BE2C (cell line): ENCODE measurements at regions not wholly inside any gene's neighbourhood (a gene's known extent, or its start where the extent isn't known, plus 50 kb on each side); places are given as distances from the start of the nearest gene placed in this dataset.
A peak's percentile ranks its signal among the peaks of the same experiment; 100 is the strongest.
"Not testable (repeated sequence)": the region's sequence is repeated elsewhere in the genome, so short reads cannot be mapped to it uniquely, and the experiment has no call there.

ENCODE experiments used
- DNase-seq: peaks from one replicate; pipeline ENCODE4 v3.0.0-alpha.2; 2020
- H3K27me3 ChIP-seq: fragments of 250-450 bp; sonication (Bioruptor Pico); 2 replicates; pipeline ENCODE4 v1.5.1; 2020; ENCODE audit warnings: mild to moderate bottlenecking
- H3K36me3 ChIP-seq: fragments of 250-450 bp; sonication (Bioruptor Pico); 2 replicates; pipeline ENCODE4 v1.5.1; 2020; ENCODE audit warnings: mild to moderate bottlenecking
- H3K4me1 ChIP-seq: fragments of 250-450 bp; sonication (Bioruptor Pico); 2 replicates; pipeline ENCODE4 v1.5.1; 2020
- H3K4me3 ChIP-seq: 2 replicates; pipeline ENCODE4 v1.5.1; 2011; ENCODE audit warnings: low read depth, low read length
- H3K9me3 ChIP-seq: fragments of 250-450 bp; sonication (Bioruptor Pico); 2 replicates; pipeline ENCODE4 v1.5.1; 2020
- CTCF ChIP-seq: IDR thresholded peaks from 2 replicates; pipeline ENCODE4 v1.5.1; 2012; ENCODE audit warnings: mild to moderate bottlenecking, low read depth, low read length

- Histone ChIP-seq H3K36me3 (no peaks in the 10 kb centered on the region), H3K4me1 (no peaks in the 10 kb centered on the region), H3K9me3 (no peaks in the 10 kb centered on the region), H3K27me3 (no peaks in the 10 kb centered on the region), H3K4me3 (no peak overlapping the region)
- DNase-seq, result no peak
- no peak for TF ChIP-seq CTCF
Measured at GRCh38 chr5:103990064-103990463, 427.5 kb upstream of the NUDT12 start.

GRCh38 chr5:103981592-103981991 is 419.0 kb upstream of the NUDT12 start:
- no peaks in the 10 kb centered on the region for H3K9me3 ChIP-seq
- H3K36me3 ChIP-seq, result no peaks in the 10 kb centered on the region
- DNase-seq, result no peak
- no peaks in the 10 kb centered on the region for H3K4me1 ChIP-seq
- H3K4me3 ChIP-seq, result no peak overlapping the region
- no peak for TF ChIP-seq CTCF
- H3K27me3 ChIP-seq, result no peaks in the 10 kb centered on the region

- no peaks in the 10 kb centered on the region for H3K36me3 ChIP-seq
- peak; percentile 49 for TF ChIP-seq CTCF
- H3K9me3 ChIP-seq, result no peaks in the 10 kb centered on the region
- no peaks in the 10 kb centered on the region for H3K4me1 ChIP-seq
- DNase-seq, result no peak
- no peaks in the 10 kb centered on the region for H3K27me3 ChIP-seq
- H3K4me3 ChIP-seq, result no peak overlapping the region
Measured at GRCh38 chr5:103973669-103974068, 411.1 kb upstream of the NUDT12 start.

- not testable (repeated sequence) for H3K4me3 ChIP-seq, H3K36me3 ChIP-seq, H3K9me3 ChIP-seq, H3K4me1 ChIP-seq, H3K27me3 ChIP-seq, DNase-seq
Measured at GRCh38 chr5:103966295-103966694, 403.7 kb upstream of the NUDT12 start.

- no peak for DNase-seq
- no peak for TF ChIP-seq CTCF
- Histone ChIP-seq H3K9me3 (no peaks in the 10 kb centered on the region), H3K27me3 (no peaks in the 10 kb centered on the region), H3K4me1 (no peaks in the 10 kb centered on the region), H3K36me3 (no peaks in the 10 kb centered on the region), H3K4me3 (no peak overlapping the region)
Measured at GRCh38 chr5:103962023-103962422, 399.4 kb upstream of the NUDT12 start.

GRCh38 chr5:103953601-103954382 is 391.2 kb upstream of the NUDT12 start:
- H3K9me3 ChIP-seq, result no peaks in the 10 kb centered on the region
- peaks cover 7% of the 10 kb centered on the region for H3K4me1 ChIP-seq
- H3K4me3 ChIP-seq, result no peak overlapping the region
- TF ChIP-seq CTCF, result no peak
- no peaks in the 10 kb centered on the region for H3K27me3 ChIP-seq
- DNase-seq, result no peak
- H3K36me3 ChIP-seq, result no peaks in the 10 kb centered on the region
